ENCODE measurements at regions not wholly inside any gene's neighbourhood (a gene's known extent, or its start where the extent isn't known, plus 50 kb on each side); places are given as distances from the start of the nearest gene placed in this dataset.

DNA sequence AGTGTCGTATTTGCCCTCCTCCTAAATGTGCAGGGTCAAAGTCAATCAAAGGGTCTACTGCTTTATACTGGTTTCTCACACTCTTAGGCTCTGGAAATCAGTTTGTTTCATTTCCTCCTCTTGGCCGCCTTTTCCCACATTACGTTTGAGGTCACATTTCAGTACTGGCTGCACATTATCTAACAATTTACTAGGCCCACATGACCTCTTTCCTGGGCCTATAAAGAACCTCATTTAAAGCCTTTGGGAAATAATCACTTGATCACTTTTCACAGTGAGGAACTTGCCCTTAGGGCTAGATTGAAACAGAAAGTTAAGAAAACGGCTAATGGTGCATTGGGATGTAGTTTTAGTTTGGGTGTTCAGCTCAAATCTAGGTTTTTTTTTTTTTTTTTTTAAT is 497.5 kb downstream of the RERGL start:
- DNase-seq (ENCODE audit: low read depth, low spot score) (no peak), ATAC-seq (no peak)
- Histone ChIP-seq H3K4me3 (ENCODE audit: low read depth in 2 of 2, low read length in 2 of 2) (no peak overlapping the region), H3K36me3 (ENCODE audit: control insufficient read depth, insufficient read depth, low read length) (no peaks in the 10 kb centered on the region), H3K27me3 (ENCODE audit: control insufficient read depth, insufficient read depth, low read length) (no peaks in the 10 kb centered on the region), H3K4me1 (ENCODE audit: control insufficient read depth, insufficient read depth, low read length) (no peaks in the 10 kb centered on the region), H3K9me3 (ENCODE audit: control insufficient read depth, insufficient read depth, low read depth, low read length) (no peaks in the 10 kb centered on the region), H3K27ac (ENCODE audit: low read length) (no peak overlapping the region)
- intact Hi-C loops (cut with micrococcal nuclease; ENCODE audit: unreplicated experiment) (no loop called here), in situ Hi-C loops (cut with HindIII; ENCODE audit: low pct_unique_long_range_greater_than_20kb, low sequenced_read_pairs) (no loop called here)
- BruUV-seq (replicated peaks): no TSS peak
- no peak for TF ChIP-seq TCF7L2 (IDR thresholded peaks at IDR 0.05; ENCODE audit: low read depth, low read length)
- TF ChIP-seq POLR2AphosphoS5 (IDR thresholded peaks at IDR 0.05; ENCODE audit: low read depth, low read length): no peak
- TF ChIP-seq, protein P1, sequence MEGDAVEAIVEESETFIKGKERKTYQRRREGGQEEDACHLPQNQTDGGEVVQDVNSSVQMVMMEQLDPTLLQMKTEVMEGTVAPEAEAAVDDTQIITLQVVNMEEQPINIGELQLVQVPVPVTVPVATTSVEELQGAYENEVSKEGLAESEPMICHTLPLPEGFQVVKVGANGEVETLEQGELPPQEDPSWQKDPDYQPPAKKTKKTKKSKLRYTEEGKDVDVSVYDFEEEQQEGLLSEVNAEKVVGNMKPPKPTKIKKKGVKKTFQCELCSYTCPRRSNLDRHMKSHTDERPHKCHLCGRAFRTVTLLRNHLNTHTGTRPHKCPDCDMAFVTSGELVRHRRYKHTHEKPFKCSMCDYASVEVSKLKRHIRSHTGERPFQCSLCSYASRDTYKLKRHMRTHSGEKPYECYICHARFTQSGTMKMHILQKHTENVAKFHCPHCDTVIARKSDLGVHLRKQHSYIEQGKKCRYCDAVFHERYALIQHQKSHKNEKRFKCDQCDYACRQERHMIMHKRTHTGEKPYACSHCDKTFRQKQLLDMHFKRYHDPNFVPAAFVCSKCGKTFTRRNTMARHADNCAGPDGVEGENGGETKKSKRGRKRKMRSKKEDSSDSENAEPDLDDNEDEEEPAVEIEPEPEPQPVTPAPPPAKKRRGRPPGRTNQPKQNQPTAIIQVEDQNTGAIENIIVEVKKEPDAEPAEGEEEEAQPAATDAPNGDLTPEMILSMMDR (IDR thresholded peaks at IDR 0.05): no peak
- TF ChIP-seq, protein P2, sequence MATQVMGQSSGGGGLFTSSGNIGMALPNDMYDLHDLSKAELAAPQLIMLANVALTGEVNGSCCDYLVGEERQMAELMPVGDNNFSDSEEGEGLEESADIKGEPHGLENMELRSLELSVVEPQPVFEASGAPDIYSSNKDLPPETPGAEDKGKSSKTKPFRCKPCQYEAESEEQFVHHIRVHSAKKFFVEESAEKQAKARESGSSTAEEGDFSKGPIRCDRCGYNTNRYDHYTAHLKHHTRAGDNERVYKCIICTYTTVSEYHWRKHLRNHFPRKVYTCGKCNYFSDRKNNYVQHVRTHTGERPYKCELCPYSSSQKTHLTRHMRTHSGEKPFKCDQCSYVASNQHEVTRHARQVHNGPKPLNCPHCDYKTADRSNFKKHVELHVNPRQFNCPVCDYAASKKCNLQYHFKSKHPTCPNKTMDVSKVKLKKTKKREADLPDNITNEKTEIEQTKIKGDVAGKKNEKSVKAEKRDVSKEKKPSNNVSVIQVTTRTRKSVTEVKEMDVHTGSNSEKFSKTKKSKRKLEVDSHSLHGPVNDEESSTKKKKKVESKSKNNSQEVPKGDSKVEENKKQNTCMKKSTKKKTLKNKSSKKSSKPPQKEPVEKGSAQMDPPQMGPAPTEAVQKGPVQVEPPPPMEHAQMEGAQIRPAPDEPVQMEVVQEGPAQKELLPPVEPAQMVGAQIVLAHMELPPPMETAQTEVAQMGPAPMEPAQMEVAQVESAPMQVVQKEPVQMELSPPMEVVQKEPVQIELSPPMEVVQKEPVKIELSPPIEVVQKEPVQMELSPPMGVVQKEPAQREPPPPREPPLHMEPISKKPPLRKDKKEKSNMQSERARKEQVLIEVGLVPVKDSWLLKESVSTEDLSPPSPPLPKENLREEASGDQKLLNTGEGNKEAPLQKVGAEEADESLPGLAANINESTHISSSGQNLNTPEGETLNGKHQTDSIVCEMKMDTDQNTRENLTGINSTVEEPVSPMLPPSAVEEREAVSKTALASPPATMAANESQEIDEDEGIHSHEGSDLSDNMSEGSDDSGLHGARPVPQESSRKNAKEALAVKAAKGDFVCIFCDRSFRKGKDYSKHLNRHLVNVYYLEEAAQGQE (IDR thresholded peaks at IDR 0.05; ENCODE audit: insufficient read depth in 1 of 2, low read depth in 2 of 2, low read length in 1 of 2): no peak
- no peak for TF ChIP-seq SIN3A (IDR thresholded peaks at IDR 0.05; ENCODE audit: borderline replicate concordance, insufficient read depth, low read depth, low read length)
- ChIA-PET POLR2A (no interaction called here), CTCF (no interaction called here)

DNA sequence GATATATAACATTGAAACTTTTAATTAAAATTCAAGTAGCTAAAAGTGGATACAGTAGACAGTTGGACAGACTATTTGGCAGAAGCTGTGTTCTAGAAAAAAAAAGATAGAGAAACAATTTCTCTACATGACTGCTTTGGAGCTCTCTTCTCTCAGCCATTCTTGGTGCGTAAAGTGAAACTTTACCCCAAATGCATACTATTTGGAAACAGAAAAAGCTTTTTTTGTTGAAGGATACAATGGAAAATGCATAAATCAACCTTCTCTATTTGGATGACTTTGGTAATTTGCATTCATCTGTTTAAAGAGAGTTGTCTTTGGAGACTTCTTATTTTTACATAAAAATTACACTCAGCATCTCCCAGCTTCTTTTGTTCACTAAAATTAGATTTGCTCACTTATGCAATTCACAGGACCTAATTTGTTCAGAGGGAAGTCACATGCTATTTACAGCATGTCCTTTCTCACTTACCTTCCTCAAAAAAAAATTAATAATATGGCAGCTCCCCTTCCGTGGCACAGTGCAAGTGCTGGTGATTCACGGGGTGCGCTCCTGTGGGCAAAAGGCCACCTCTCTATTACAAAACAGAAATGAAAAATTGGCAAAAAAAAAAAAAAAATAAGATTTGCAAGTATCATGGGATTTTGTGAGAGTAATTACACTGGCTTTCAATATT is 498.9 kb downstream of the RERGL start:
- TF ChIP-seq TCF7L2 (IDR thresholded peaks at IDR 0.05; ENCODE audit: low read depth, low read length): no peak
- TF ChIP-seq, protein P2 (IDR thresholded peaks at IDR 0.05; ENCODE audit: insufficient read depth in 1 of 2, low read depth in 2 of 2, low read length in 1 of 2): no peak
- no peak for TF ChIP-seq POLR2AphosphoS5 (IDR thresholded peaks at IDR 0.05; ENCODE audit: low read depth, low read length)
- no peak for TF ChIP-seq SIN3A (IDR thresholded peaks at IDR 0.05; ENCODE audit: borderline replicate concordance, insufficient read depth, low read depth, low read length)
- TF ChIP-seq, protein P1 (IDR thresholded peaks at IDR 0.05): no peak
- POLR2A ChIA-PET: no interaction called here
- Histone ChIP-seq H3K36me3 (ENCODE audit: control insufficient read depth, insufficient read depth, low read length) (no peaks in the 10 kb centered on the region), H3K9me3 (ENCODE audit: control insufficient read depth, insufficient read depth, low read depth, low read length) (no peaks in the 10 kb centered on the region), H3K4me1 (ENCODE audit: control insufficient read depth, insufficient read depth, low read length) (no peaks in the 10 kb centered on the region), H3K27me3 (ENCODE audit: control insufficient read depth, insufficient read depth, low read length) (no peaks in the 10 kb centered on the region), H3K27ac (ENCODE audit: low read length) (no peak overlapping the region), H3K4me3 (ENCODE audit: low read depth in 2 of 2, low read length in 2 of 2) (no peak overlapping the region)
- no peak for ATAC-seq
- no TSS peak for BruUV-seq (replicated peaks)
- intact Hi-C loops (cut with micrococcal nuclease; ENCODE audit: unreplicated experiment) (no loop called here), in situ Hi-C loops (cut with HindIII; ENCODE audit: low pct_unique_long_range_greater_than_20kb, low sequenced_read_pairs) (no loop called here)
- CTCF ChIA-PET: no interaction called here
- DNase-seq (ENCODE audit: low read depth, low spot score): no peak

Data from Panc1 (cell line).